ENCODE measurements at regions not wholly inside any gene's neighbourhood (a gene's known extent, or its start where the extent isn't known, plus 50 kb on each side); places are given as distances from the start of the nearest gene placed in this dataset.

DNA sequence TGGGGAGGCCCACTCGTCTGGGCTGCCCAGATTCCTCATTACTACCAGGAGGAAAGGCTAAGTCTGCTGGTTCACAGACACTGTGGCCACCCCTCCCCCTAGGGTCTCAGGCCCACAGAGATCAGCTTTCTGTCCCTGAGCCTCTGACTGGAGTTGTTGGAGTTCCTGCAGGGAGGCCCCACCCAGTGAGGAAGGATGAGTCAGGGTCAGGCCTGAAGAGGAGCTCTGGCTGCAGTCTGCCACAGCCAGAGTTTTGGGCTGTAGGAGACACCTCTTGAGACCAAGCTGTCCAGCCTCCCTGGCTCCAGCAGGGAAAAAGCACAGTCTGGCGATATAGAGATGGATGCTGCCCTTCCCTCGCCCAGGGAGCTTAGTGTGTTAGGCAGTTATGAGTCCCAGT, 720.9 kb upstream of the SEMA6D start:
- no peaks in the 10 kb centered on the region for H3K79me2 ChIP-seq (ENCODE audit: insufficient read depth, low read length)
- CTCF ChIA-PET: no interaction called here
- no peak overlapping the region for H2AFZ ChIP-seq (ENCODE audit: low read depth, low read length, poor library complexity, severe bottlenecking)
- H3K4me3 ChIP-seq (replicated peaks in 1 of 2; ENCODE audit: low read depth in 1 of 2, low read length in 2 of 2): no peak overlapping the region
- POLR2A ChIA-PET: no interaction called here
- no peak overlapping the region for H3K27ac ChIP-seq (ENCODE audit: low read depth, low read length)
- no peaks in the 10 kb centered on the region for H3K36me3 ChIP-seq (ENCODE audit: control insufficient read depth in 1 of 2, insufficient read depth in 2 of 2, low read length in 2 of 2)
- no peaks in the 10 kb centered on the region for H4K20me1 ChIP-seq (ENCODE audit: insufficient read depth)
- TF ChIP-seq ZFX (IDR thresholded peaks at IDR 0.05) (no peak), TCF7L2 (IDR thresholded peaks at IDR 0.05; ENCODE audit: borderline replicate concordance, extremely low read depth, insufficient read depth, insufficient read length) (no peak), SIN3A (IDR thresholded peaks at IDR 0.05; ENCODE audit: low read depth) (no peak), SP1 (IDR thresholded peaks at IDR 0.05; ENCODE audit: low read depth) (no peak), CBX3 (IDR thresholded peaks at IDR 0.05; ENCODE audit: low read depth) (no peak), POLR2A (IDR thresholded peaks at IDR 0.05; ENCODE audit: borderline replicate concordance, extremely low read depth, insufficient read depth, insufficient read length) (no peak), RAD21 (IDR thresholded peaks at IDR 0.05; ENCODE audit: low read depth) (no peak), POLR2AphosphoS5 (IDR thresholded peaks at IDR 0.05; ENCODE audit: low read depth, low read length) (no peak), EZH2 (IDR thresholded peaks at IDR 0.05) (no peak), FOSL1 (IDR thresholded peaks at IDR 0.05; ENCODE audit: low read depth) (no peak), JUND (IDR thresholded peaks at IDR 0.05) (no peak), ELF1 (IDR thresholded peaks at IDR 0.05; ENCODE audit: borderline replicate concordance, low read depth) (no peak), SRF (IDR thresholded peaks at IDR 0.05; ENCODE audit: low read depth) (no peak), ZNF274 (IDR thresholded peaks at IDR 0.05; ENCODE audit: low read depth, low read length) (no peak), YY1 (IDR thresholded peaks at IDR 0.05; ENCODE audit: extremely low read depth, insufficient replicate concordance, low read depth, low read length) (no peak)
- TF ChIP-seq, protein P1, sequence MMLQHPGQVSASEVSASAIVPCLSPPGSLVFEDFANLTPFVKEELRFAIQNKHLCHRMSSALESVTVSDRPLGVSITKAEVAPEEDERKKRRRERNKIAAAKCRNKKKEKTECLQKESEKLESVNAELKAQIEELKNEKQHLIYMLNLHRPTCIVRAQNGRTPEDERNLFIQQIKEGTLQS (IDR thresholded peaks at IDR 0.05): no peak
- TF ChIP-seq, protein P2, sequence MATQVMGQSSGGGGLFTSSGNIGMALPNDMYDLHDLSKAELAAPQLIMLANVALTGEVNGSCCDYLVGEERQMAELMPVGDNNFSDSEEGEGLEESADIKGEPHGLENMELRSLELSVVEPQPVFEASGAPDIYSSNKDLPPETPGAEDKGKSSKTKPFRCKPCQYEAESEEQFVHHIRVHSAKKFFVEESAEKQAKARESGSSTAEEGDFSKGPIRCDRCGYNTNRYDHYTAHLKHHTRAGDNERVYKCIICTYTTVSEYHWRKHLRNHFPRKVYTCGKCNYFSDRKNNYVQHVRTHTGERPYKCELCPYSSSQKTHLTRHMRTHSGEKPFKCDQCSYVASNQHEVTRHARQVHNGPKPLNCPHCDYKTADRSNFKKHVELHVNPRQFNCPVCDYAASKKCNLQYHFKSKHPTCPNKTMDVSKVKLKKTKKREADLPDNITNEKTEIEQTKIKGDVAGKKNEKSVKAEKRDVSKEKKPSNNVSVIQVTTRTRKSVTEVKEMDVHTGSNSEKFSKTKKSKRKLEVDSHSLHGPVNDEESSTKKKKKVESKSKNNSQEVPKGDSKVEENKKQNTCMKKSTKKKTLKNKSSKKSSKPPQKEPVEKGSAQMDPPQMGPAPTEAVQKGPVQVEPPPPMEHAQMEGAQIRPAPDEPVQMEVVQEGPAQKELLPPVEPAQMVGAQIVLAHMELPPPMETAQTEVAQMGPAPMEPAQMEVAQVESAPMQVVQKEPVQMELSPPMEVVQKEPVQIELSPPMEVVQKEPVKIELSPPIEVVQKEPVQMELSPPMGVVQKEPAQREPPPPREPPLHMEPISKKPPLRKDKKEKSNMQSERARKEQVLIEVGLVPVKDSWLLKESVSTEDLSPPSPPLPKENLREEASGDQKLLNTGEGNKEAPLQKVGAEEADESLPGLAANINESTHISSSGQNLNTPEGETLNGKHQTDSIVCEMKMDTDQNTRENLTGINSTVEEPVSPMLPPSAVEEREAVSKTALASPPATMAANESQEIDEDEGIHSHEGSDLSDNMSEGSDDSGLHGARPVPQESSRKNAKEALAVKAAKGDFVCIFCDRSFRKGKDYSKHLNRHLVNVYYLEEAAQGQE (IDR thresholded peaks at IDR 0.05; ENCODE audit: low read depth): no peak
- TF ChIP-seq, protein P3, sequence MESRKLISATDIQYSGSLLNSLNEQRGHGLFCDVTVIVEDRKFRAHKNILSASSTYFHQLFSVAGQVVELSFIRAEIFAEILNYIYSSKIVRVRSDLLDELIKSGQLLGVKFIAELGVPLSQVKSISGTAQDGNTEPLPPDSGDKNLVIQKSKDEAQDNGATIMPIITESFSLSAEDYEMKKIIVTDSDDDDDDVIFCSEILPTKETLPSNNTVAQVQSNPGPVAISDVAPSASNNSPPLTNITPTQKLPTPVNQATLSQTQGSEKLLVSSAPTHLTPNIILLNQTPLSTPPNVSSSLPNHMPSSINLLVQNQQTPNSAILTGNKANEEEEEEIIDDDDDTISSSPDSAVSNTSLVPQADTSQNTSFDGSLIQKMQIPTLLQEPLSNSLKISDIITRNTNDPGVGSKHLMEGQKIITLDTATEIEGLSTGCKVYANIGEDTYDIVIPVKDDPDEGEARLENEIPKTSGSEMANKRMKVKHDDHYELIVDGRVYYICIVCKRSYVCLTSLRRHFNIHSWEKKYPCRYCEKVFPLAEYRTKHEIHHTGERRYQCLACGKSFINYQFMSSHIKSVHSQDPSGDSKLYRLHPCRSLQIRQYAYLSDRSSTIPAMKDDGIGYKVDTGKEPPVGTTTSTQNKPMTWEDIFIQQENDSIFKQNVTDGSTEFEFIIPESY (IDR thresholded peaks at IDR 0.05; ENCODE audit: extremely low read depth, insufficient replicate concordance, low read length): no peak
- ATAC-seq (no peak), DNase-seq (ENCODE audit: low read depth, low spot score) (no peak)
- peaks cover 0 to 18% of the 10 kb centered on the region in 2 experiments; a peak in 1 of 4 replicates for H3K9me3 ChIP-seq (ENCODE audit: control insufficient read depth in 1 of 2, insufficient read depth in 1 of 2, low read depth in 1 of 2, low read length in 2 of 2)
- RAD21 ChIA-PET (ENCODE audit: low non-redundant PET in 1 of 2, low total read pairs in 2 of 2, uncharacterized antibody in 2 of 2, unreplicated experiment in 2 of 2): no interaction called here
- no peaks in the 10 kb centered on the region for H3K4me1 ChIP-seq (ENCODE audit: control insufficient read depth in 1 of 2, insufficient read depth in 2 of 2, low read length in 2 of 2)
- no peak overlapping the region for H3K4me2 ChIP-seq (ENCODE audit: low read length)
- no peak overlapping the region for H3K9ac ChIP-seq (ENCODE audit: low read length)
- no peaks in the 10 kb centered on the region for H3K27me3 ChIP-seq (ENCODE audit: insufficient read depth, low read length)
- no peaks in the 10 kb centered on the region for H3K9me2 ChIP-seq (ENCODE audit: insufficient read depth)
- BruUV-seq (replicated peaks): no TSS peak
- intact Hi-C loops (cut with micrococcal nuclease): no loop called here

All from HCT116 (cell line).